SK-N-SH (cell line): ENCODE measurements at regions not wholly inside any gene's neighbourhood (a gene's known extent, or its start where the extent isn't known, plus 50 kb on each side); places are given as distances from the start of the nearest gene placed in this dataset.

Source experiments
- CTCF ChIP-seq: fragments of 200-600 bp; sonication (generic); IDR thresholded peaks from 2 replicates; pipeline ENCODE4 v1.6.1; 2017; ENCODE audit warnings: antibody characterized with exemption, mild to moderate bottlenecking, moderate library complexity
- FOSL2 ChIP-seq: IDR thresholded peaks from 2 replicates; pipeline ENCODE4 v1.4.0; 2012; ENCODE audit warnings: low read depth, mild to moderate bottlenecking, moderate library complexity, borderline replicate concordance
- FOXJ3 ChIP-seq: sonication (generic); formaldehyde crosslinking; IDR thresholded peaks from 2 replicates; pipeline ENCODE4 v1.5.1; 2020; ENCODE audit warnings: mild to moderate bottlenecking, missing genetic modification reagents
- JUND ChIP-seq: IDR thresholded peaks from 2 replicates; pipeline ENCODE4 v1.4.0; 2012
- POLR2AphosphoS5 ChIP-seq: IDR thresholded peaks from 2 replicates; pipeline ENCODE4 v1.6.1; 2012; ENCODE audit warnings: low read depth, low read length
- SIN3A ChIP-seq: IDR thresholded peaks from 2 replicates; pipeline ENCODE4 v1.6.1; 2012; ENCODE audit warnings: low read depth, mild to moderate bottlenecking, low read length, moderate library complexity, borderline replicate concordance
- TEAD4 ChIP-seq: IDR thresholded peaks from 2 replicates; pipeline ENCODE4 v1.4.0; 2012; ENCODE audit warnings: mild to moderate bottlenecking, borderline replicate concordance; ENCODE audit not compliant: insufficient read depth
- YY1 ChIP-seq: IDR thresholded peaks from 2 replicates; pipeline ENCODE4 v1.4.0; 2012; ENCODE audit warnings: low read depth, mild to moderate bottlenecking

GRCh38 chr2:176445956-176446355, 176.7 kb downstream of the MTX2 start:
- TF ChIP-seq FOXJ3 (CRISPR knock-in tag) (no peak), POLR2AphosphoS5 (no peak), SIN3A (no peak), YY1 (no peak), FOSL2 (0 out of 2 replicates have a peak, but pooled peaks have one; percentile 24), JUND (no peak), CTCF (no peak), TEAD4 (no peak)
